Epithelial cell of prostate (primary cell): ENCODE measurements at regions not wholly inside any gene's neighbourhood (a gene's known extent, or its start where the extent isn't known, plus 50 kb on each side); places are given as distances from the start of the nearest gene placed in this dataset.

ENCODE experiments used
- DNase-seq: peaks from one replicate; pipeline ENCODE4 v3.0.0-alpha.2; 2011; ENCODE audit warnings: low read depth, low spot score
- H3K27ac ChIP-seq: fragments of 450-650 bp; 2 replicates; pipeline ENCODE4 v1.5.1; 2017; ENCODE audit warnings: mild to moderate bottlenecking

DNA sequence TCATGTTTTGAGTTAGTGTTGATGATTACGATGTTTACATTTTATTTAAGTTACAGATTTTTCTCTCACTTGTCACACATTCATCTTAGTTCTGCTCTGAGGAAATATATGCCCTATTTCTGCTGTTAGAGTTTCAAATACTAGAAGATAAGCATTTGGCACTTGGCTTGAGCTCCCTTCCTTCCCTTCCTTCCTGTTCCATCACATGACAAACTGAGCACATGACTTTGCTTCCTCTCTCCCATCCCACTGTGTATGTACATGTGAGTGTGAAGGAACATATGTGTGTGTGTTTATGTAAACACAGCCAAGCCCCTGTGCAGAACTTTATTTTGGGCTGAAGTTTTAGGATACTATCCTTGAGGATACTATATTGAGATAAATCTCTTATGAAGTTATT is 795.9 kb upstream of the IGFBP3 start:
- no peak overlapping the region for H3K27ac ChIP-seq
- no peak for DNase-seq

DNA sequence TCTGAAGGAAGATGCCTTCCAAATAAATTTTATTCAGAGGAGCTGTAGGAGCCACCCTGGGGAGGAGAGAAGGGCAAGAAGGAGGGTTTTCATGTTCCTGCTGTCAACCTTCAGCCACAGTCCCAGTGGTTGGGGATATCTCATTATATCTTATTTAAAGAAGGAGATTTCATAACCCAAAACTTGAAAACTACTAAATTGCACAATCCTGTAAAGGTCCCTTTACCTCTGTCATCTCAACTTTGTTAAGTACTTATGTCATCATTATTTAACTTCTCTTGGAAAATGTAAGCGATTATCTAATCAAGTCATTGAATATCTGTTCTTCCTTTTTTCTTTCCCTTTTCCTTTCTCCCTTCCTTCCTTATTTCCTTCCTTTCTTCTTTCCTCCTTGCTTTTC is 794.5 kb upstream of the IGFBP3 start:
- no peak for DNase-seq
- no peak overlapping the region for H3K27ac ChIP-seq

DNA sequence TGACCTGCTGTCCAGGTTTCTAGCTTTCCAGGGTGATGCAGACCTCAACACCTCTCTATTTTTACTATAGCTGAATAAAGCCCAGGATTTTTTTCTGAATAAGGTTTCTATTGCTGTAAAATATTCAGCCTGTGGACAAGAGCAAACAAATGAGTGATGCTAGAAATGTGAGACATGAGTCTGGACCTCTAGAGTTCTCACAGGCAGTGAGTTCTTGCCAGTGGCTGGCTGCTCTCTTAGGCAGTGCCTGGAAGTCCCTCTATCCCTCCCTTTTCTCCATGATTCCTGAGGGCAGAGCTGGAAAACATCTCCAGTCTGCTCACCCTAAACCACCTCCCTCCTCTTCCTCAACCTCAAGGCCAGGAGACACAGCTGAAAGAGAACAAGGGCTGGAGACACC is 793.8 kb upstream of the IGFBP3 start:
- H3K27ac ChIP-seq, result no peak overlapping the region
- no peak for DNase-seq

DNA sequence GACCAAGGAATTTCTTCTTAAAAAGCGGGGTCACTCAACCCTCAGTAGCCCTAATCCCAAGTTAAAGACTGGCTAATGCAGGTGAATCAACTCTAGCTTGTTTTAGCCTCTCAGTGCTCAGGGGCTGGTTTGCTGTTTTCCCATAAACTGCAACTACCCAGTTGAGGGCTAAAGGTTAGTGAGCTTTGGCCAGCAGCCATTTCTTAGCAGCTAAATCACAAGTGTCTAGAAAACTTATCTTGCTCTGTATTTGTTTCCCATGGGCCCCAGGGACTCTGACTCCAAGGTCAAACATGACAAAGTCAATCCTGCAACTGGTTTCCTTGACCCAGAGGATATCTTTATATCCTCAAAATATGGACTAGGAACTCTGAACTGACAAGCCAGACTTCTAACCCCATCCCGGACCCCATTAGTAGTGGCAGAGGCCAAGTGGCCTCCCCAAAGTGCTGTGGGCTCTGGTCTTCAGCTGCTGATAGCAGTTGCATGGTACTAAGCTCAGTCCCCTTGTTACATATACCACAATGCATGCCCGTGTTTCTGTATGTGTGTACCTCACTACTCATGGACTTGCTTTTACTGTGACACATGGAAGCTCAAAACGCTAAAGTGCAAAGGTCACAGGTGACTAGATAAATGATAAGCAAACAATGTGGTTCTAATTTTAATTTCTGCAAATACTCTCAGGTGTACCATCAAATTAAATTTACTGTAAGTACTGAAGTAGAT is 793.0 kb upstream of the IGFBP3 start:
- DNase-seq, result no peak
- H3K27ac ChIP-seq, result no peak overlapping the region

DNA sequence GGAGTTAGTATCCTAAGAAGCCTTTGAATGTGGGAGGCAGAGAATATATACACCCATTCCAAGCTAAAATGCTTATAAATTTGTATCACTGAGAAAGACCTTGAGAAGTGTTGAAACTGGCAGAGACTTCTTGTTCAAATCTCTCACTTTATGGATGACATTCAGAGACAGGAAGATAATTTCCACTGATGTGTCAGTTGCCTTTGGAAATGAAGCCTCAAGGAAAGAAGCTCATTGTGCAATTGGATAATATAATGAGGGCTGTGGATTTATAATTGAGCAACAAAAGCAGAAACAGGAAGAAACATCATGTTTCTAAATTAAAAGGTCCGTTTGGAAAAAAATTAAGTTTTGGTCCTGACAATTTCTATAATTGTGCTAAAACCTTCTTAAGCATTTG is 789.9 kb upstream of the IGFBP3 start:
- DNase-seq, result no peak
- H3K27ac ChIP-seq, result no peak overlapping the region

DNA sequence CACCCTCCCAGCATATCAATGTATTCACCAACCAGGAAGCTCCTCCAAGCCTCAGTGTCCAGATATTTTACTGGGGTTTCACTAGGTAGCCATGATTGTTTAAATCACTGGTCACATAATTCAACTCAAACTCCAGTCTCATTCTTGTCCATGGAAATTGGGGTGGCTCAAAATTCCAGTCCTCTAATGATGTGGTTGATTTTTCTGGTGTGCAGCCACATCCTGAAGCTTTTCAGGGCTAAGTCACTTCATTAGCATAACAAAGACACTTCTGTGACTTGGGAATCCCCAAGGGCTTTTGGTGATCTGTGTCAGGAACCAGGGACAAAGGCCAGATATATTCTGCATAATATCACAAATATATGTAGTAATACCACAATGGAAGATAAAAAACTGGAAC is 786.9 kb upstream of the IGFBP3 start:
- no peak overlapping the region for H3K27ac ChIP-seq
- no peak for DNase-seq

DNA sequence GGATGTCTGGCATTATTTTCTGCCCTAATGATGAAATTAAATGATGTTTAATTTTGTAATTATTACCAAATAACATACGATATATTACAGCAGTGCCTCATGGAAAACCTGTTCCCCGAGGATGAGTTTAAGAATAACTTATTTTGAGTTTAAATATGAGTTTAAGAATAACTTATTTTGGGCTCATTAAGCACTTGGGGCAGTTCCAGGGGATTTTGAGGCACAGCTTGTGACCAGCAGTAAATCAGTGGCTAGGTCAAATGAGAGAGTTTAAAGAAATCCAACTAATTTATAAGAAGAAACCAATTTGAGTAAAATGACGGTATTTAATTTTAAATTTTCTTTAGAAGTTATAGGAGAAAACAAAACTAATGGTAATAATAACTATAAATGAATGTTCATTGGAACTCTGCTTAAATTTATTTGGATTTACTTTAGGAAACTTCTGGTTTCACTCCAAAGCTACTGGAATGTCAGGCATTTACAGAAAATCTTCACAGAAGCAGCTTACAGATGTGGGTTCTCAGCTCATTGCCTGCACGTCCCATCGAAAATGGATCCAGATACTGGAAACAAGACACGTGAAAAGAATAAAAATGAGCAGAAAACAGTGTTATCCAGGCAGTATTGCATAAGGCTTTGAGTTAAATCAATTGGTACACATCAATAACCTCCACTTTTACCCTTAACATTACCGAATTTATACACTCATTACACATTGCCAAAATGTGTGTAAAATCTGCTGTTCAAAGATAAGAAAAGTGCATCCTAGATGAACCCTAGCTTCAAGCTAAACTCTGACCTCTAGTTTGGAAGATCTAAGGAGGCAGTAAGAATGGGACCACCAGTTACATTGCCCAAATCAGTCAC is 784.5 kb upstream of the IGFBP3 start:
- no peak overlapping the region for H3K27ac ChIP-seq
- DNase-seq, result no peak

DNA sequence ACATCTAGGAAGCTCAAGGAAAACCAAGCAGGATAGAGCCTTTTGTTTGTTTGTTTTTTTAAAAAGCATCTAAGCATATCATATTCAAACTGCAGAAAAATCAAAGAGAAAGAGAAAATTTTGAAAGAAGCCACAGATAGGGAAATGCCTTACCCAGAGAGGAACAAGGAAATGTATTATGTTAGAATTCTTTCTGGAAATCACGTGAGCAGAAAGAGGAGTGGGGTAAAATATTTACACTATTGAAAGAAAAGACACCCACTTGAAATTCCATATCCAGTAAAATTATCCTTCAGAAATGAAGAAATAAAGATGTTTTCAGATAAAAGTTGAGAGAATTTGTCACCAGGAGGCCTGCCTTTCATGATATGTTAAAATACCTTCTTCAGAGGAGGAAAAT is 775.7 kb upstream of the IGFBP3 start:
- no peak for DNase-seq
- no peak overlapping the region for H3K27ac ChIP-seq

DNA sequence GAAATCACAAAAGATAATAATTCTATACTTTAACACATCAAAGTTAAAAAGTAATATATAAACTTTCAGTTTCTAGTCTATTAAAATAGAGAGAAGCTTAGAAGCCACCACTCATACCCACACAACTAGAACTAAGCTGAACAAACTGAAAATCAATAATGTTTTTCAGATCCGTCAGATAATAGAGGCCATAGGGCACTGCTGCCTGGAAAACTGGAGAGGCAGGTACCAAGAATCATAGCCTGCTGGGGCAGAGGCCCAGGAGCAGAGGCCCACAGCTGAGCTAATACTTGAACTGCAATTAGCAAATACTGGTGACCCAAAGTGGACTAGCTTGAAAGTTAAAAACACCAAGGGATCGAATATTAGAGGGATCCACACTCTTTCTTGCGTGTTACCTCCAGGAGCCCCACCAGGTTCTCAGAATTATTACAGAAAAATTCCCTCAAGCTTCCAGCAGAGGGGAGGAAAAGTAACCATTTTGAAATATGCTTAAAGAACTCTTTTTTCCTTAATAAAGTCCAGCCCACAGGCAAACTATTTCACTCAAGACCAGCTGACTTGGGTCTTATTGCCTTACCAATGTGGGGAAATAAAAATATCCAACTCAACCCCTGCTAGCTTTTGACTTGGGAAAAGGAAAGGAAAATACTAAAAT is 774.1 kb upstream of the IGFBP3 start:
- H3K27ac ChIP-seq, result no peak overlapping the region
- DNase-seq, result no peak

DNA sequence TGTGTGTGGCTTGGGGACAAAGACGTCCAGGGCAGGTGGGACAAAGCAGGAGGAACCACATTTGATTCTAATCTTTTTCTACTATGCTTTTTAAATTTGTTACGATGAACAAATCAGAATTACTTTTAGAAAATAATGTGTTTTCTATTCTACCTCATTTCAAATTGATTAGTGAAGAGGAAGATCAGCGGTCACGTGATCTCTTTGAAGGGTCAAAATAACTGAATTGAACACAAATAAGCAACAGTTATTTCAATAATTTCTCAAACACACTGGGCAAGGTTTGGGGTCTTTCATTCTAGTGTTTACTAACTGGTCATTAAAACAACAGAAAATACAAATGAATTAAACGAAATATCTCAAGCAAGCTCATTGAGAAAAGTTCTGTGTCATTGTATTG is 773.0 kb upstream of the IGFBP3 start:
- DNase-seq, result no peak
- H3K27ac ChIP-seq, result no peak overlapping the region

DNA sequence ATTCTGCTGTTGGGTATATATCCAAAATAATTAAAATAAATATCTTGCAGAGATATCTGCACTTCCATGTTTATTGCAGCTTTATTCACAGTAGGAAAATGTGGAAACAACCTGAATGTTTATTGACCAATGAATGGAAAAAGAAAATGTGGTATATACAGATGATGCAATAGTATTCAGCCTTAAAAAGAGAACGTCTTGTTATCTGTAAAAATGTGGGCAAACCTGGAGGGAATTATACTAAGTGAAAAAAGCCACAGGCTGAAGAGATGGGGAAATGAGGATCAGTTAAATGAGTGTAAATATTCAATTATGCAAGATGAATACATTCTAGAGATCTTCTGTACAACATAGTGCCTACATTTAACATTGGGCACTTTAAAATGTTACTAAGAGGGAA is 766.1 kb upstream of the IGFBP3 start:
- no peak for DNase-seq
- no peak overlapping the region for H3K27ac ChIP-seq

DNA sequence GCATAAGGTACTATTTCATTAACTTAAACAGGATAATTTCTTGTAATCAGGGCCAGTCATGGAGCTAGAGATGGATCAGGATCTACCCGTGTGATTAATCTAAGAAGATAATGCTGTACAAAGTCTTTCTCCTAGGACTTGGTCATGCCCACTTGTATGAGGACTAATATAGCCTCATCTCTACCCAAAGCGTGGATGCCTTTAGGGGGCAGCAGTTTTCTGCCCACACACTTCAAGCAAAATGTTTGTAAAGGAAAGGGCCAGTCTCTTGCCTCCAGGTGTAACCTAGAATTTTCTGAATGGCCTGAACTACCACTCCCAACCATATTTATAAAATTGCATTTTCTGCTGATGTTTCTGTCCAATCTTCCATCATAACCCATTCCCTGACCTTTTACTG is 764.0 kb upstream of the IGFBP3 start:
- DNase-seq, result no peak
- H3K27ac ChIP-seq, result no peak overlapping the region

DNA sequence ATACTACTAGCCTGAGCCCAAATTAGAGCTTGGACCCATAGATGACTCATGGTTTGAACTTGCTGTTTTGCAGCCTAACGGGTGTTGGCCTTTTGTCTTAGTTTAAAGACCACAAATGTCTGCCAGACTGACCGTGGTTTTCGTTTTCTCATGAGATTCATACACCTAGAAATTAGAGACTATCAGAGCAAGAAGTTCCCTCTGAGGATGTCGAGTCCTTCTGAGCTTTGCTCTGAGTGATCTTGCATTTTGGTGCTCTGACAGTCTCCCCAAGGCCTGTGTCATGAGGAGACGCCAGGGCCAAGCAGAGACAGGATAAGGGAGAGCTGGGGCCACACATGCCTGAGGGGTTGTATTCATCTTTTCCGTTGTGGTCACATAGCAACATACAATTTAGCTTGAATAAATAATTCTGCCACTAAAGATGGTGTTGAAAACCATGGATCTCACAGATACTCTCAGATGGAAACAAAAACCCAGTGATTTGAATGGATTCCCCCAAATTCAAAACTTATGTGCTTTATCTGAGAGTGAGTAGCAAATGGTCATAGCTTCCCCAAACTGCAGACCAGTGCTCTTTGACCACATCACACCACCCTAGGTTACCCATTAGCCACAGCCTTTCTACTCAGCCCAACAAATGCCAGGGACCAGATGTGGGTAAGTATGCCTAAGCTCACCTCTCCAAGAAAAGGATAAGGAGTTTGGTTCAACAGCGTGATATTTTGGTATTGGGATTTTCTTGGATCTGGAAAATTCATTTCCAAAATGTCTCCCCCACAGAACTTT is 762.0 kb upstream of the IGFBP3 start:
- DNase-seq, result no peak
- no peak overlapping the region for H3K27ac ChIP-seq

DNA sequence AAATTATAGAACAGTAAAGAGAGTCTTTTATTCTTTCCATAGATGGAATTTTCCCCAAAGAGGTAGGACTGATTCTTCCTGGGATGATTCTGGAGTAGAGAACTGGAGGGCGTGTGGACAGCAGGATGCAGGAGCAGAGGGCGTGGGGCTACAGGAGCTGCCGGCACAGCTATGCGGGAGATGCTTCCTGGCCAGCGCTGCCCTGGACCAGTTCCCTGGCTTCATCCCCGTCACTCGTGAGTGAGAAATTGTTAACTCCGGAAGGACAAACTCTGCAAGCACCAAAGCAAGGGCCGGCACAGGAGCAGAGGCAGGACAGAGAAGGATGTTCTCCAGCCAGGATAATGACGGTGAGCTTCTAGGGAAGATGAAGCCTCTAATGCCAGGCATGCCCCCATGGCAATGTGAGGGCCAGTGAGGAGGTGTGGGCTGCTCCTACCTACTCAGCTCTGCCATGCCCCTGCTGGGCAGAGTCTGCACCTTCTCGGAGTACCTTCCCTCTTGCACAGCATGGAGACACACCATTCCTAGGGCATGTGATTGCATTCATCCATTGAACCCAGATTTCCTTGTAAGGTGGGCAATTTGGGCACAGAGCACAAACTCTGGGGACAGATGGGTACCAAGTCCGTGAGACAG is 760.9 kb upstream of the IGFBP3 start:
- DNase-seq, result no peak
- no peak overlapping the region for H3K27ac ChIP-seq

DNA sequence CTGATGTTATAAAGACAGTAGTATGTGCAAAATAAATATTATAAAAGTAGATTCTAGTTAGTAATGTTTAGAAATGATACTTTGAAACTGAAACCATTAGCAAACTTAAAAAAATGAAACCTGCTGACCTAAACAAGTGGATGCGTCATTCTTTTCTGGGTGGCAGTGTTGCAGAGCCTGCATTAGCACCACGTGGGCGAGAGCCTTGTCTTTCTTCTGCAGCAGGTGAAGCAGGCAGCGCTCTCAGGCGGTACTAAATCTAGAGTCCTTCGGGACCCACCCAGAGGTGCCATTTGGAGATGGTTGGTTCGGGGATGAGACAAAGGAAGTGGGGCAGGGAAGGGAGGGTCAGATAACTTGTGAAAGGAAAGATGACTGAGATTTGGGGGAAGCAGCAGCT is 759.1 kb upstream of the IGFBP3 start:
- no peak for DNase-seq
- H3K27ac ChIP-seq, result no peak overlapping the region

DNA sequence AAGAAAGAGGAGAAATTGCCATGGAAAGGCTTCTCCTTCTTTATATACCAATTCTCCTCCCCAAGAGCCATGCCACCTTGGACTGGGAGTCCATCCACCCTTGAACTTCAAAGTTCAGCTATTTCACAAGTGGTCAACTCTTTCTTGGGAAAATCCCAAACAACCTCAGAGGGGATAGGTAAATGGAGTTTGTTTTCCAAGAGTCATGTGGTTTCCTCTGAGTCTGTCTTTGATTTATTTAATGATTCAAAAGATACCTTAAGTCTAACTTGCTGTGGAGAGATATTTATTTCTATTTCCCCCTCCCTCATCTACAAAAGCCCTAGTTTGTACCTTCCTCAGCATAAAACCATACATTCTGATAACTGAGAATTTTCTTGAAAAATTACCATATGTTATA is 758.6 kb upstream of the IGFBP3 start:
- H3K27ac ChIP-seq, result no peak overlapping the region
- DNase-seq, result no peak

DNA sequence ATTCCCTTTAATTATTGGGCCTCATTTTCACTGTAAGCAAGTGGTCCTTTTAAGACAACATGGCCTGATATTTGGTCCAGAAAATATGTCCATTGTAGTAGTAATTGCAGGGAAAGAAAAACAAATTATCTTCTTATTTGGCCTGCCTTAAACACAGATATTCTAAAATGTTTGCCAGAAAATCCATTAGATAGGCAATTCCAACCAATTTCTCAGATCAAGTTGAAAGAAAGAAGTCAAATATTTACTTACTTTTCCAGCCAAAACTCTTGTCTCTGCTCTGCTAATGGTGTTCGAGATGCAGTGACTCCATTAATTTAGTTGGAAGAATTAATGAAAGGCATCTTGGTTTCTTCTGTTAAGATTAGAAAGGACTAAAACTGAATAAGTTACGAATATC is 757.3 kb upstream of the IGFBP3 start:
- DNase-seq, result no peak
- no peak overlapping the region for H3K27ac ChIP-seq

DNA sequence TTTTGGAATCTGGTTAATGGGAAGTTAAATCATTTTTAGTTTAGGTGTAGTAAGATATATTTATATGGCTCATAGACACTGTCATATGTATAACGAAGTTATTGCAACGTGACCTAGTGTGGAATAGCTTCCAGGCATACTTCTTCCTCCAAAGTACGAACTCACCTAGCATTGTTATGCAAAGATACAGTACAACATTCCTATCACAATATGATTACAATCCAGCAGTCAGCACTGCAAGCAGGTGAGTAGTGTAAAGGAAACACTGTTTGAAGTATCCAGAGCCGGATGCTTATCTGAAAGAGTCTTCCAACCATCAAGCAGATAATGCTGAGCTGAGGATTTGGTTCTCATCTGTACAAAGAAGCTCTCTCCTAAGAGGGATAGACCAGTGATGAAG is 754.4 kb upstream of the IGFBP3 start:
- no peak for DNase-seq
- H3K27ac ChIP-seq, result no peak overlapping the region

DNA sequence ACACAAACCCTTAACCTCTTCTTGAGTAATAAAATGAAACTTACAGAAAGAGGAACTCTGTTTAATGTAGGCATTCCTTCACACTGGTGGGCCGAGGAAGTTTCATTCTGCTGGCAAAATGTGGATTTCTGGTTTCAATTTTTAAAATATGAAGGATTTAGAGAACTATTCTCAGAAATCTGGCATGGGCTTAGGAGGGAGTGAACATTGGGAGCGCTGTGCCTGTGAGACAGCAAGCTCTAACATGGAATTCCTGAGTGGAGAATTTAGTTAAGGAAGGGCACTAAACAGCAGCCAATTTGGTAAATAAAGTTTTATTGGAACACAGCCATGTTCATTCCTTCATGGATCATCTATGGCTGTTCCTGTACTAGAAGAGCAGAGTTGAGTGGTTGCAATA is 751.8 kb upstream of the IGFBP3 start:
- no peak overlapping the region for H3K27ac ChIP-seq
- DNase-seq, result no peak

DNA sequence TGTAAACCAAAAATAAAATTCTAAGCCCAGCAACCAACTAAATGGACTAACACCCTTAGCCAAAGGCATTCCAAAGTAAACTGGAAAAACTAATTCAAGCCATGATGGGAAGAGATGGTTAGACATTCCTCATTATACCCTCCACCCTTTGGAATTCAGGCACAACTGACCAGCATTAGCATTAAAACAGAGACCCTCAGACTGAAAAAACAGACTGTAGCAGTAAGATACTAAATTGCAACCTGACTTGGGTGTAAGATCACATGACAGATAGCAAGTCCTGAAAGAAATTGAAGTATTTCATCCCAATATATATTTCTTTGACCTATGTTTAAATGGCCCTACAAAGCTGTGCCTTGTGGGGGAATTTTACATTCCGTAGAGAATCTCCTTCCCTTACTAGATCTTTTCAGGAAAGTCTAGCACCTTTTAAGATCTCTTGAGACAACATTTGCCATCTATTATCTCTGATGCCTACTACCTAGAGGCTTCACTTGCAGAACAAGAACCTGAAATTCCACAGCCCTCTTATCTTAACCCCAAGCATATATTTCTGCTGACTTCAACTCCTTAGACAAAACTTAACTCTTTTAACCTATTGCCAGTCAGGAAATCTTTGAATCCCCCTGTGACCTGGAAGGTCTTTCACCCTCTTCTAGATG is 750.2 kb upstream of the IGFBP3 start:
- no peak for DNase-seq
- H3K27ac ChIP-seq, result no peak overlapping the region
